Activated B cell treated with CpG ODN at 0.5 μM for 24 hours (primary cell): ENCODE measurements at regions not wholly inside any gene's neighbourhood (a gene's known extent, or its start where the extent isn't known, plus 50 kb on each side); places are given as distances from the start of the nearest gene placed in this dataset.

Experiments used
- ATAC-seq: fragments of 200-7000 bp; cut with Tn5 transposase; one replicate; pipeline ENCODE4 v1.10.0; 2021; ENCODE audit warnings: low read depth, mild to moderate bottlenecking, moderate library complexity
- CTCF ChIA-PET: fragments of 350-600 bp; sonication (Branson Sonifier 250); formaldehyde crosslinking; loops from one replicate; lab custom pipeline; 2021; ENCODE audit warnings: antibody characterized with exemption; lab: Charles Lee
- POLR2A ChIA-PET: fragments of 350-600 bp; sonication (Branson Sonifier 250); formaldehyde crosslinking; loops from one replicate; lab custom pipeline; 2021; ENCODE audit warnings: antibody characterized with exemption; lab: Charles Lee
- DNase-seq: peaks from one replicate; pipeline ENCODE4 v3.0.0; 2022
- H3K27ac Mint-ChIP-seq: one replicate; pipeline ENCODE4 v1.8.0; 2020; ENCODE audit warnings: mixed read lengths
- H3K27me3 Mint-ChIP-seq: one replicate; pipeline ENCODE4 v1.8.0; 2021; ENCODE audit warnings: mixed read lengths
- H3K36me3 Mint-ChIP-seq: one replicate; pipeline ENCODE4 v1.8.0; 2021; ENCODE audit warnings: low read depth, mixed read lengths
- H3K4me1 Mint-ChIP-seq: one replicate; pipeline ENCODE4 v1.8.0; 2021; ENCODE audit warnings: mixed read lengths
- H3K4me3 Mint-ChIP-seq: one replicate; pipeline ENCODE4 v1.8.0; 2020; ENCODE audit warnings: mild to moderate bottlenecking, mixed read lengths
- H3K9me3 Mint-ChIP-seq: one replicate; pipeline ENCODE4 v1.8.0; 2020; ENCODE audit warnings: mixed read lengths
- intact Hi-C: fragments of 100-400 bp; cut with micrococcal nuclease; formaldehyde crosslinking; loops from one replicate; pipeline ENCODE4 v1.15.1; 2024
- TF ChIP-seq, protein P1 (sequence below): fragments of 200-600 bp; IDR thresholded peaks from one replicate; pipeline ENCODE4 v1.8.0; 2022; ENCODE audit warnings: antibody characterized with exemption, mild to moderate bottlenecking

DNA sequence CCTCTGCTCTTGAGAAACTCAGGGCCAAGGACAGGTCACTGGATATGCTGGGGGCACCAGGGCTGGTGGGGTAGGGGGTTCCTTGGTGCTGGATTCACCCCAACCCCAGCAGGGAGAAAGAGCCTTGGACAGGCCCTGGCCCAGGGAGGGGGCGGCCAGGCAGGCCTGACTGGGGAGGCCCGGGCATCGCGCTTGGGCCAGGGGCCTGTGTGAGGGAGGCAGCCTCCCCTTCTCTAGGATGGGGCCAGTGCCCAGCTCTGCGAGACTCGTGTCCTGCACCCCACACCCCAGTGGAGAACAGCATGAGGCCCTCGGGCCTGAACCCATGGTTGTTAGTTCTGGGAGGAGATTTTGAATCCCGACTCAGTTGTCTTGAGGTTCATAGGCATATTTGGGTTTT, 217.1 kb downstream of the ZNF248 start:
- no peak overlapping the region for H3K27ac Mint-ChIP-seq
- ChIA-PET CTCF (no interaction called here), POLR2A (no interaction called here)
- H3K4me3 Mint-ChIP-seq: no peak overlapping the region
- peaks cover 23% of the 10 kb centered on the region for H3K9me3 Mint-ChIP-seq
- TF ChIP-seq, protein P1, sequence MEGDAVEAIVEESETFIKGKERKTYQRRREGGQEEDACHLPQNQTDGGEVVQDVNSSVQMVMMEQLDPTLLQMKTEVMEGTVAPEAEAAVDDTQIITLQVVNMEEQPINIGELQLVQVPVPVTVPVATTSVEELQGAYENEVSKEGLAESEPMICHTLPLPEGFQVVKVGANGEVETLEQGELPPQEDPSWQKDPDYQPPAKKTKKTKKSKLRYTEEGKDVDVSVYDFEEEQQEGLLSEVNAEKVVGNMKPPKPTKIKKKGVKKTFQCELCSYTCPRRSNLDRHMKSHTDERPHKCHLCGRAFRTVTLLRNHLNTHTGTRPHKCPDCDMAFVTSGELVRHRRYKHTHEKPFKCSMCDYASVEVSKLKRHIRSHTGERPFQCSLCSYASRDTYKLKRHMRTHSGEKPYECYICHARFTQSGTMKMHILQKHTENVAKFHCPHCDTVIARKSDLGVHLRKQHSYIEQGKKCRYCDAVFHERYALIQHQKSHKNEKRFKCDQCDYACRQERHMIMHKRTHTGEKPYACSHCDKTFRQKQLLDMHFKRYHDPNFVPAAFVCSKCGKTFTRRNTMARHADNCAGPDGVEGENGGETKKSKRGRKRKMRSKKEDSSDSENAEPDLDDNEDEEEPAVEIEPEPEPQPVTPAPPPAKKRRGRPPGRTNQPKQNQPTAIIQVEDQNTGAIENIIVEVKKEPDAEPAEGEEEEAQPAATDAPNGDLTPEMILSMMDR: no peak
- H3K36me3 Mint-ChIP-seq: no peaks in the 10 kb centered on the region
- ATAC-seq (no peak), DNase-seq (no peak)
- H3K27me3 Mint-ChIP-seq: no peaks in the 10 kb centered on the region
- no peaks in the 10 kb centered on the region for H3K4me1 Mint-ChIP-seq
- intact Hi-C loops: no loop called here

- H3K9me3 Mint-ChIP-seq: peaks cover 23% of the 10 kb centered on the region
These were observed 218.2 kb downstream of the ZNF248 start for GRCh38 chr10:37639200-37639599.

GRCh38 chr10:37638569-37638968, 218.8 kb downstream of the ZNF248 start:
- intact Hi-C loops: no loop called here
- ChIA-PET CTCF (no interaction called here), POLR2A (no interaction called here)
- Mint-ChIP-seq H3K4me3 (no peak overlapping the region), H3K27ac (no peak overlapping the region), H3K27me3 (no peaks in the 10 kb centered on the region), H3K36me3 (no peaks in the 10 kb centered on the region), H3K4me1 (no peaks in the 10 kb centered on the region), H3K9me3 (peaks cover 23% of the 10 kb centered on the region)
- ATAC-seq (no peak), DNase-seq (no peak)
- TF ChIP-seq, protein P1: no peak

More at GRCh38 chr10:37639200-37639599, 218.2 kb downstream of the ZNF248 start:
- H3K4me3 Mint-ChIP-seq: no peak overlapping the region
- intact Hi-C loops: no loop called here
- no peak overlapping the region for H3K27ac Mint-ChIP-seq
- no peaks in the 10 kb centered on the region for H3K36me3 Mint-ChIP-seq
- ChIA-PET CTCF (no interaction called here), POLR2A (no interaction called here)
- TF ChIP-seq, protein P1: no peak
- H3K27me3 Mint-ChIP-seq: no peaks in the 10 kb centered on the region
- H3K4me1 Mint-ChIP-seq: no peaks in the 10 kb centered on the region
- no peak for DNase-seq
- ATAC-seq: no peak

DNA sequence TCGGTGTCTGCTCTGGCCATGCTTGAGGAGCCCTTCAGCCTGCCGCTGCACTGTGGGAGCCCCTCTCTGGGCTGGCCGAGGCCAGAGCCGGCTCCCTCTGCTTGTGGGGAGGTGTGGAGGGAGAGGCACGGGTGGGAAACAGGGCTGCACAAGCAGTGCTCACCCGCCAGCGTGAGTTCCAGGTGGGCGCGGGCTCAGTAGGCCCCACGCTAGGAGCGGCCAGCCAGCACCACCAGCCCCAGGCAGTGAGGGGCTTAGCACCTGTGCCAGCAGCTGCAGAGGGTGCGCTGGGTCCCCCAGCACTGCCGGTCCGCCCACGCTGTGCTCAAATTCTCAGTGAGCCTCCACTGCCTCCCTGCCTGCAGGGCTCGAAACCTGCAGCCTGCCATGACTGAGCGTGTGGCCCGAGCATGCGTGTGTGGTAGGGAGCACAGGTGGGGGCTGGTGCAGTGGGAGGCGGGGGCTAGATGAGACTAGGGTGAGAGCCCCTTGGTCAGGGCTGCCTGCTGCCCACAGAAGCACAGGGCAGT, 223.0 kb downstream of the ZNF248 start:
- no peak for ATAC-seq
- intact Hi-C loops: no loop called here
- Mint-ChIP-seq H3K4me3 (no peak overlapping the region), H3K9me3 (peaks cover 20% of the 10 kb centered on the region), H3K27ac (no peak overlapping the region), H3K36me3 (no peaks in the 10 kb centered on the region), H3K4me1 (no peaks in the 10 kb centered on the region), H3K27me3 (no peaks in the 10 kb centered on the region)
- POLR2A ChIA-PET: no interaction called here
- DNase-seq: no peak
- TF ChIP-seq, protein P1: no peak
- CTCF ChIA-PET: no interaction called here

GRCh38 chr10:37632641-37633040, 224.8 kb downstream of the ZNF248 start:
- peaks cover 18% of the 10 kb centered on the region for H3K9me3 Mint-ChIP-seq
- intact Hi-C loops: no loop called here
- CTCF ChIA-PET: no interaction called here
- POLR2A ChIA-PET: no interaction called here
- no peak overlapping the region for H3K4me3 Mint-ChIP-seq
- TF ChIP-seq, protein P1: no peak
- H3K27me3 Mint-ChIP-seq: no peaks in the 10 kb centered on the region
- H3K36me3 Mint-ChIP-seq: no peaks in the 10 kb centered on the region
- no peak for DNase-seq
- ATAC-seq: no peak
- no peak overlapping the region for H3K27ac Mint-ChIP-seq
- no peaks in the 10 kb centered on the region for H3K4me1 Mint-ChIP-seq
